GM18519 (cell line): ENCODE measurements at regions not wholly inside any gene's neighbourhood (a gene's known extent, or its start where the extent isn't known, plus 50 kb on each side); places are given as distances from the start of the nearest gene placed in this dataset.

Experiments used
- ATAC-seq: cut with Tn5 transposase; IDR thresholded peaks from one replicate; pipeline ENCODE4 v1.9.1; 2021; ENCODE audit warnings: mild to moderate bottlenecking, moderate library complexity; ENCODE audit not compliant: unreplicated experiment, low FRiP score

GRCh38 chr4:157978680-157979361 is 194.0 kb downstream of the GASK1B start:
- ATAC-seq, result no peak

GRCh38 chr4:157977086-157977485 is 195.7 kb downstream of the GASK1B start:
- no peak for ATAC-seq

GRCh38 chr4:157973297-157973696 is 199.5 kb downstream of the GASK1B start:
- no peak for ATAC-seq

GRCh38 chr4:157964463-157964862 is 208.4 kb downstream of the GASK1B start:
- no peak for ATAC-seq

- ATAC-seq, result no peak
Measured at GRCh38 chr4:157961229-157961990, 211.4 kb downstream of the GASK1B start.

GRCh38 chr4:157957905-157958304 is 214.9 kb downstream of the GASK1B start:
- no peak for ATAC-seq

- no peak for ATAC-seq
Measured at GRCh38 chr4:157942017-157942416, 230.8 kb downstream of the GASK1B start.

- no peak for ATAC-seq
Measured at GRCh38 chr4:157934151-157934550, 238.7 kb downstream of the GASK1B start.

- ATAC-seq, result no peak
Measured at GRCh38 chr4:157932936-157933335, 239.9 kb downstream of the GASK1B start.

- ATAC-seq, result no peak
Measured at GRCh38 chr4:157929486-157929885, 243.3 kb downstream of the GASK1B start.

- ATAC-seq, result no peak
Measured at GRCh38 chr4:157918036-157918832, 254.6 kb downstream of the GASK1B start.

GRCh38 chr4:157912212-157912611 is 260.6 kb downstream of the GASK1B start:
- no peak for ATAC-seq

- ATAC-seq, result no peak
Measured at GRCh38 chr4:157911662-157912061, 261.2 kb downstream of the GASK1B start.

- no peak for ATAC-seq
Measured at GRCh38 chr4:157908691-157909090, 264.1 kb downstream of the GASK1B start.

GRCh38 chr4:157908031-157908430 is 264.8 kb downstream of the GASK1B start:
- ATAC-seq, result no peak

GRCh38 chr4:157907226-157907946 is 265.4 kb downstream of the GASK1B start:
- no peak for ATAC-seq

- no peak for ATAC-seq
Measured at GRCh38 chr4:157898836-157899605, 273.8 kb downstream of the GASK1B start.

GRCh38 chr4:157897855-157898370 is 274.9 kb downstream of the GASK1B start:
- no peak for ATAC-seq

- no peak for ATAC-seq
Measured at GRCh38 chr4:157896726-157897125, 276.1 kb downstream of the GASK1B start.

GRCh38 chr4:157895205-157895604 is 277.6 kb downstream of the GASK1B start:
- ATAC-seq, result no peak
